ENCODE measurements at regions not wholly inside any gene's neighbourhood (a gene's known extent, or its start where the extent isn't known, plus 50 kb on each side); places are given as distances from the start of the nearest gene placed in this dataset.

DNA sequence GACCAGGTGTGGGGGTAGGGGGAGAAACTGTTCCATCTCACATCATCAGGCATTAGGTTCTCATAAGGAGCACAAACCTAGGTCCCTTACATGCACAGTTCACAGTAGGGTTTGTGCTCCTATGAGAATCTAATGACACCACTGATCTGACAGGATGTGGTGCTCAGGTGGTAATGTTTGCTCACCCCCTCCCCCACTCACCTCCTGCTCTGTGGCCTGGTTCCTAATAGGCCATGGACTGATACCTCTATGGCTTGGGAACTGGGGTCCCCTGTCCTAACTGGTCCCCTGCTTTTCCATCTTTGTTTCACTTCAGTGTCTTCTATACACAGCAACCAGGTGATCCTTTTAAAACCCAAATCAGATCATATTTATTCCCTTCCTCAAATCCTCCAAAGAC lies 267.8 kb downstream of the TNS1 start:
- no peak for TF ChIP-seq POLR2A (IDR thresholded peaks at IDR 0.05; ENCODE audit: low read length)
- no peak for TF ChIP-seq GATA1 (IDR thresholded peaks at IDR 0.05; ENCODE audit: low read depth, low read length)
